ENCODE measurements at regions not wholly inside any gene's neighbourhood (a gene's known extent, or its start where the extent isn't known, plus 50 kb on each side); places are given as distances from the start of the nearest gene placed in this dataset.

DNA sequence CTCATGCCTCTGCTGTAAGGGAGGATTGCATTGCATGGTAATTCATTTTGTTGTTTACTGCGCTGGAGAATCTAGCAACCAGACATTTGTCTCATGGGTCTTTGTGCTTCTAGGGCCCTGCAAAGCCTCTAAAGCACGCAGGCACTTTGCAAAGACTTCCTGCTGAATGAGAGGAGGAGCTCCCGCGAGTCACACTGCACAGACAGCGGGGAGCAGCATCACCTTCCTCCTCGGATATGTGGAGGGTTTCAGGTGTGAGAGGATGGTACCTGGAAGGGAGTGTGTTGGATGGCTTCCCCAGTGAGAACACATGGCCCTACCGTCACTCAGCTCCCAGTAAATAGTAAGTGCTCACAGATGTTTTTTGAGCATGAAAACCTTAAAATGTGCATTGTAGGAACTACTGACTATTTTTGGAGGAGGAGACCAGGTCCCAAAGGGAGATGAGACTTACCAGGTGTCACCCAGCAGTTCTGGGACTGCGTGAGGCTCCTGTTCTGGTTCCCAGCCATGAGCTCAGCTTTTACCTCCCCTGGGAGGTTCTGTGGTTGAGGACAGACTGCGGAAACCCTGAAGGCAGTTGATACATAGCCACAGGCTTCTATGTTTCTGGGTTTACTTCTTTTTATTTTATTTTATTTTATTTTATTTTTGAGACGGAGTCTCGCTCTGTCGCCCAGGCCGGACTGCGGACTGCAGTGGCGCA lies 278.0 kb downstream of the FGF9 start:
- H4K91ac ChIP-seq (replicated peaks; ENCODE audit: insufficient read length, low read length): no peak overlapping the region
- H4K5ac ChIP-seq (ENCODE audit: insufficient read length, low read depth, low read length): no peak overlapping the region
- no peak overlapping the region for H2AK5ac ChIP-seq (ENCODE audit: low read depth, low read length)
- H3K4me1 ChIP-seq (replicated peaks in 1 of 4; ENCODE audit: control insufficient read depth in 3 of 4, insufficient read depth in 4 of 4, low read length in 3 of 4): no peaks in the 10 kb centered on the region; a peak in 1 of 7 replicates
- no peak overlapping the region for H3K9ac ChIP-seq (replicated peaks in 1 of 4; ENCODE audit: extremely low read depth in 1 of 4, low read depth in 3 of 4, low read length in 3 of 4)
- no peak overlapping the region for H2BK20ac ChIP-seq (ENCODE audit: low read length)
- H3K56ac ChIP-seq (replicated peaks; ENCODE audit: insufficient read length, low read depth, low read length): no peak overlapping the region
- no peak overlapping the region for H3K4me3 ChIP-seq (ENCODE audit: extremely low read depth in 1 of 4, insufficient read depth in 2 of 4, low read depth in 3 of 4, low read length in 4 of 4)
- no peak overlapping the region for H2BK120ac ChIP-seq (replicated peaks; ENCODE audit: low read depth, low read length)
- no peak overlapping the region for H3K18ac ChIP-seq (ENCODE audit: extremely low read depth, low read length)
- H3K27ac ChIP-seq (ENCODE audit: low read depth, low read length): no peak overlapping the region
- no peak overlapping the region for H2BK5ac ChIP-seq (ENCODE audit: low read depth, low read length)
- CTCF ChIA-PET (ENCODE audit: partially characterized antibody): interaction anchor here (1.0 kb wide), 1 partner anchor 27 kb away, joined by 3 read pairs; no protein-coding TSS in a partner anchor
- DNase-seq (ENCODE audit: low read depth in 1 of 2, low spot score in 2 of 2) (no peak), FAIRE-seq (no peak)
- no peaks in the 10 kb centered on the region for H3K79me2 ChIP-seq (ENCODE audit: control insufficient read depth in 1 of 2, insufficient read depth in 2 of 2, low read length in 2 of 2)
- 86% methylated on average over 9 of the region's 15 CpGs; no CpG with 5 or more reads in 1 of the 2 experiments for WGBS, 2 experiments (ENCODE audit: extremely low coverage in 1 of 2, insufficient coverage in 1 of 2, insufficient read length in 1 of 2, insufficient replicate concordance in 2 of 2, low coverage in 1 of 2, low lambda C conversion rate in 2 of 2, missing lambda C conversion rate in 1 of 2)
- H3K9me3 ChIP-seq (ENCODE audit: insufficient read depth in 2 of 2, low read depth in 1 of 2, low read length in 1 of 2): peaks cover 23 to 29% of the 10 kb centered on the region in 2 experiments
- no peaks in the 10 kb centered on the region for H3K79me1 ChIP-seq (ENCODE audit: low read depth, low read length)
- no peak overlapping the region for H3K4ac ChIP-seq (replicated peaks; ENCODE audit: insufficient read length, low read depth, low read length)
- H2BK12ac ChIP-seq (ENCODE audit: low read depth, low read length): no peak overlapping the region
- no peaks in the 10 kb centered on the region for H3K27me3 ChIP-seq (replicated peaks in 1 of 4; ENCODE audit: control insufficient read depth in 3 of 4, extremely low read depth in 1 of 4, insufficient read depth in 3 of 4, low read length in 3 of 4)
- no peaks in the 10 kb centered on the region for H4K20me1 ChIP-seq (replicated peaks in 1 of 2; ENCODE audit: control insufficient read depth in 1 of 2, insufficient read depth in 2 of 2, low read length in 2 of 2)
- no peaks in the 10 kb centered on the region for H3K36me3 ChIP-seq (ENCODE audit: control insufficient read depth in 2 of 4, insufficient read depth in 4 of 4, low read length in 3 of 4)
- no peaks in the 10 kb centered on the region for H3K23me2 ChIP-seq (ENCODE audit: low read depth, low read length)
- H2AFZ ChIP-seq (ENCODE audit: low read length): 0 out of 2 replicates have a peak overlapping the region, but pooled peaks have one; percentile 85
- no peak overlapping the region for H3K14ac ChIP-seq (ENCODE audit: insufficient read length)
- H3K23ac ChIP-seq (ENCODE audit: insufficient read length): no peak overlapping the region
- no peak overlapping the region for H4K8ac ChIP-seq (ENCODE audit: extremely low read depth, insufficient read depth, low read length)
- H3K4me2 ChIP-seq (ENCODE audit: insufficient read depth in 1 of 2, low read depth in 2 of 2, low read length in 2 of 2): no peak overlapping the region
- POLR2A ChIA-PET (ENCODE audit: partially characterized antibody): no interaction called here
- H2BK15ac ChIP-seq (ENCODE audit: low read length): no peak overlapping the region
- no peak for TF ChIP-seq ATF3 (IDR thresholded peaks at IDR 0.05; ENCODE audit: insufficient read depth, low read depth, low read length)
- TF ChIP-seq SUZ12 (IDR thresholded peaks at IDR 0.05; ENCODE audit: low read length): no peak
- no peak for TF ChIP-seq EP300 (IDR thresholded peaks at IDR 0.05; ENCODE audit: borderline replicate concordance in 1 of 2, low read depth in 2 of 2, low read length in 2 of 2)
- TF ChIP-seq SP1 (IDR thresholded peaks at IDR 0.05; ENCODE audit: low read depth, low read length): no peak
- no peak for TF ChIP-seq TBP (IDR thresholded peaks at IDR 0.05; ENCODE audit: low read depth, low read length)
- TF ChIP-seq, protein P1, sequence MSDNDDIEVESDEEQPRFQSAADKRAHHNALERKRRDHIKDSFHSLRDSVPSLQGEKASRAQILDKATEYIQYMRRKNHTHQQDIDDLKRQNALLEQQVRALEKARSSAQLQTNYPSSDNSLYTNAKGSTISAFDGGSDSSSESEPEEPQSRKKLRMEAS (IDR thresholded peaks at IDR 0.05): no peak
- no peak for TF ChIP-seq CEBPB (IDR thresholded peaks at IDR 0.05; ENCODE audit: low read depth, low read length)
- TF ChIP-seq SIN3A (conservative IDR thresholded peaks at IDR 0.05 in 1 of 2, IDR thresholded peaks at IDR 0.05 in 1 of 2; ENCODE audit: low read depth in 1 of 2, low read length in 2 of 2): no peak
- TF ChIP-seq NRF1 (IDR thresholded peaks at IDR 0.05; ENCODE audit: low read depth, low read length): no peak
- TF ChIP-seq CTBP2 (IDR thresholded peaks at IDR 0.05; ENCODE audit: borderline replicate concordance, insufficient read depth, insufficient read length, low read length): no peak
